Endothelial cell of umbilical vein (primary cell): ENCODE measurements at regions not wholly inside any gene's neighbourhood (a gene's known extent, or its start where the extent isn't known, plus 50 kb on each side); places are given as distances from the start of the nearest gene placed in this dataset.

Source experiments
- BruUV-seq: library from RNA; stranded (reverse); fragments of 400-500 nt; replicated peaks from 2 replicates; lab custom pipeline; 2021; lab: Mats Ljungman, UMichigan
- CTCF ChIA-PET: fragments of 300-600, 350-600 bp; sonication (Branson Sonifier 250); formaldehyde crosslinking; loops from one replicate; lab custom pipeline; 2021; ENCODE audit warnings: antibody characterized with exemption, inconsistent platforms; lab: Charles Lee
- POLR2A ChIA-PET: fragments of 300-600, 350-600 bp; sonication (Branson Sonifier 250); formaldehyde crosslinking; loops from one replicate; lab custom pipeline; 2021; ENCODE audit warnings: antibody characterized with exemption, inconsistent platforms; lab: Charles Lee
- DNase-seq: peaks from one replicate; pipeline ENCODE4 v3.0.0-alpha.2; 2011; ENCODE audit warnings: low read depth, low spot score
- FAIRE-seq: peaks from 2 replicates; lab custom pipeline; 2011; peaks lifted over from hg19 to GRCh38; lab: Jason Lieb, UNC
- H2AFZ ChIP-seq: 2 replicates; pipeline ENCODE4 v1.6.0; 2012; ENCODE audit warnings: low read depth, low read length, control low read depth, inconsistent platforms
- H3K27ac ChIP-seq: 2 replicates; pipeline ENCODE4 v1.5.1; 2011; ENCODE audit warnings: low read depth, mild to moderate bottlenecking, control low read depth, low read length, moderate library complexity; ENCODE audit not compliant: insufficient read depth
- H3K27me3 ChIP-seq, 2 experiments: 2 replicates each; pipeline versions ENCODE4 v1.6.0 to v1.6.1; 2011; ENCODE audit warnings: low read length in 2 of 2, mixed read lengths in 1 of 2; ENCODE audit not compliant: control insufficient read depth in 2 of 2, insufficient read depth in 2 of 2
- H3K36me3 ChIP-seq, 2 experiments: 2 replicates in 1 of 2; 3 replicates in 1 of 2; pipeline ENCODE4 v1.5.1; 2011; ENCODE audit warnings: low read length in 2 of 2, mild to moderate bottlenecking in 1 of 2, moderate library complexity in 1 of 2; ENCODE audit not compliant: control insufficient read depth in 2 of 2, insufficient read depth in 2 of 2; ENCODE audit errors: extremely low read depth in 1 of 2
- H3K4me1 ChIP-seq: 3 replicates; pipeline ENCODE4 v1.5.1; 2011; ENCODE audit warnings: mild to moderate bottlenecking, low read length; ENCODE audit not compliant: control insufficient read depth, insufficient read depth; ENCODE audit errors: extremely low read depth
- H3K4me2 ChIP-seq: 2 replicates; pipeline ENCODE4 v1.6.1; 2011; ENCODE audit warnings: low read length, control low read depth, mixed read lengths; ENCODE audit not compliant: insufficient read depth
- H3K4me3 ChIP-seq, 3 experiments: fragments of 200-600 bp in 1 of 3; sonication (generic), shearing (Covaris generic) in 1 of 3; replicated peaks in 1 of 3; 2 replicates each; pipeline ENCODE4 v1.5.1; 2011 to 2016; ENCODE audit warnings: control low read depth in 3 of 3, low read length in 3 of 3, mild to moderate bottlenecking in 2 of 3, inconsistent platforms in 1 of 3, low read depth in 1 of 3, moderate library complexity in 1 of 3; ENCODE audit not compliant: insufficient read depth in 1 of 3
- H3K79me2 ChIP-seq: 2 replicates; pipeline ENCODE4 v1.6.0; 2012; ENCODE audit warnings: low read length, inconsistent platforms; ENCODE audit not compliant: control insufficient read depth, insufficient read depth
- H3K9ac ChIP-seq: replicated peaks from 2 replicates; pipeline ENCODE3; 2011; ENCODE audit warnings: low read length, control low read depth; ENCODE audit not compliant: insufficient read depth; ENCODE audit errors: extremely low read depth
- H3K9me1 ChIP-seq: replicated peaks from 3 replicates; pipeline ENCODE4 v1.6.0; 2011; ENCODE audit warnings: mild to moderate bottlenecking, low read length; ENCODE audit not compliant: control insufficient read depth, insufficient read depth; ENCODE audit errors: extremely low read depth
- H3K9me3 ChIP-seq: replicated peaks from 2 replicates; pipeline ENCODE4 v1.5.1; 2012; ENCODE audit warnings: low read length, inconsistent platforms; ENCODE audit not compliant: control insufficient read depth, insufficient read depth
- H4K20me1 ChIP-seq: replicated peaks from 2 replicates; pipeline ENCODE3; 2011; ENCODE audit warnings: mild to moderate bottlenecking, low read length; ENCODE audit not compliant: control insufficient read depth, insufficient read depth; ENCODE audit errors: extremely low read depth
- CTCF ChIP-seq, 2 donors: IDR thresholded peaks; 1 replicate in 1 of 2; 2 replicates in 1 of 2; pipeline ENCODE4 v1.5.1; 2011; ENCODE audit warnings: low read length in 2 of 2, mild to moderate bottlenecking in 2 of 2, moderate library complexity in 2 of 2, control low read depth in 1 of 2, inconsistent platforms in 1 of 2, low read depth in 1 of 2; ENCODE audit not compliant: insufficient read depth in 1 of 2; ENCODE audit errors: extremely low read depth in 1 of 2
- EZH2 ChIP-seq: IDR thresholded peaks from 2 replicates; pipeline ENCODE4 v1.6.1; 2012; ENCODE audit warnings: borderline replicate concordance, low read depth, mild to moderate bottlenecking, moderate library complexity, low read length, inconsistent platforms; ENCODE audit not compliant: severe bottlenecking
- FOS ChIP-seq: IDR thresholded peaks from 2 replicates; pipeline ENCODE4 v1.6.1; 2011; ENCODE audit warnings: mild to moderate bottlenecking, low read length, moderate library complexity, borderline replicate concordance; ENCODE audit not compliant: insufficient read depth
- GATA2 ChIP-seq: IDR thresholded peaks from 2 replicates; pipeline ENCODE4 v1.7.0; 2011; ENCODE audit warnings: low read depth, mild to moderate bottlenecking, moderate library complexity, mixed read lengths, low read length; ENCODE audit not compliant: insufficient read length, insufficient read depth
- JUN ChIP-seq: IDR thresholded peaks from 2 replicates; pipeline ENCODE4 v1.6.1; 2011; ENCODE audit warnings: borderline replicate concordance, low read depth; ENCODE audit not compliant: insufficient read length, insufficient read depth
- MYC ChIP-seq: IDR thresholded peaks from one replicate; pipeline ENCODE4 v1.6.1; 2011; ENCODE audit warnings: mild to moderate bottlenecking, low read depth, low read length
- POLR2A ChIP-seq: IDR thresholded peaks from 2 replicates; pipeline ENCODE4 v1.6.1; 2012; ENCODE audit warnings: low read depth, mild to moderate bottlenecking, control low read depth, low read length
- POLR2AphosphoS5 ChIP-seq: IDR thresholded peaks from 2 replicates; pipeline ENCODE4 v1.6.1; 2012; ENCODE audit warnings: low read depth, mild to moderate bottlenecking, control low read depth, low read length, moderate library complexity; ENCODE audit not compliant: insufficient read depth
- dilution Hi-C: fragments of 300-500 bp; cut with MboI; formaldehyde crosslinking; loops from one replicate; pipeline ENCODE4 v1.15.0; 2019; ENCODE audit warnings: low sequenced_read_pairs; ENCODE audit not compliant: extremely low pct_ligation_motif_present
- intact Hi-C: fragments of 100-400 bp; cut with micrococcal nuclease; formaldehyde crosslinking; loops from one replicate; pipeline ENCODE4 v1.10.0; 2022
- TF ChIP-seq, protein P1 (sequence below): IDR thresholded peaks from 2 replicates; pipeline ENCODE4 v1.6.1; 2011; ENCODE audit not compliant: insufficient read depth, insufficient read length

GRCh38 chr15:53310709-53311108 is 448.8 kb downstream of the WDR72 start:
- no peak overlapping the region for H3K4me3 ChIP-seq
- H3K36me3 ChIP-seq: no peaks in the 10 kb centered on the region
- intact Hi-C loops: no loop called here
- H3K9me3 ChIP-seq: peaks cover 4% of the 10 kb centered on the region
- no peak overlapping the region for H2AFZ ChIP-seq
- H3K79me2 ChIP-seq: no peaks in the 10 kb centered on the region
- no peaks in the 10 kb centered on the region for H3K4me1 ChIP-seq
- no peaks in the 10 kb centered on the region for H3K27me3 ChIP-seq
- CTCF ChIA-PET: no interaction called here
- H3K9me1 ChIP-seq: no peaks in the 10 kb centered on the region
- no TSS peak for BruUV-seq
- H4K20me1 ChIP-seq: no peaks in the 10 kb centered on the region
- no peak for TF ChIP-seq GATA2
- TF ChIP-seq MYC: no peak
- TF ChIP-seq, protein P1, sequence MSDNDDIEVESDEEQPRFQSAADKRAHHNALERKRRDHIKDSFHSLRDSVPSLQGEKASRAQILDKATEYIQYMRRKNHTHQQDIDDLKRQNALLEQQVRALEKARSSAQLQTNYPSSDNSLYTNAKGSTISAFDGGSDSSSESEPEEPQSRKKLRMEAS: no peak
- no peak for TF ChIP-seq JUN
- no peak for TF ChIP-seq EZH2
- no peak for TF ChIP-seq POLR2A
- no peak for TF ChIP-seq CTCF (IDR thresholded peaks at IDR 0.05; ENCODE audit: extremely low read depth in 1 of 2, insufficient read depth in 1 of 2, low read depth in 1 of 2, low read length in 2 of 2)
- no peak for TF ChIP-seq POLR2AphosphoS5
- no peak for TF ChIP-seq FOS
- H3K9ac ChIP-seq: no peak overlapping the region
- H3K4me2 ChIP-seq: no peak overlapping the region
- DNase-seq: no peak
- dilution Hi-C loops: no loop called here
- POLR2A ChIA-PET: no interaction called here
- FAIRE-seq: no peak
- H3K27ac ChIP-seq: no peak overlapping the region
